GM19351 (cell line): ENCODE measurements at regions not wholly inside any gene's neighbourhood (a gene's known extent, or its start where the extent isn't known, plus 50 kb on each side); places are given as distances from the start of the nearest gene placed in this dataset.

ENCODE experiments used
- ATAC-seq: cut with Tn5 transposase; IDR thresholded peaks from one replicate; pipeline ENCODE4 v1.9.1; 2021; ENCODE audit warnings: mild to moderate bottlenecking, moderate library complexity; ENCODE audit not compliant: unreplicated experiment

GRCh38 chr18:61057443-61057842 lies 275.8 kb upstream of the CDH20 start:
- no peak for ATAC-seq

- ATAC-seq = no peak
Observed at GRCh38 chr18:61062258-61062657, 271.0 kb upstream of the CDH20 start.

GRCh38 chr18:61064911-61065310 lies 268.3 kb upstream of the CDH20 start:
- no peak for ATAC-seq

- ATAC-seq = no peak
Observed at GRCh38 chr18:61076986-61077385, 256.2 kb upstream of the CDH20 start.

GRCh38 chr18:61079714-61080113 lies 253.5 kb upstream of the CDH20 start:
- no peak for ATAC-seq

- no peak for ATAC-seq
Observed at GRCh38 chr18:61080954-61081528, 252.2 kb upstream of the CDH20 start.

- no peak for ATAC-seq
Observed at GRCh38 chr18:61082976-61083630, 250.1 kb upstream of the CDH20 start.

- ATAC-seq = no peak
Observed at GRCh38 chr18:61085036-61085435, 248.2 kb upstream of the CDH20 start.

- no peak for ATAC-seq
Observed at GRCh38 chr18:61085761-61086160, 247.5 kb upstream of the CDH20 start.

- ATAC-seq = no peak
Observed at GRCh38 chr18:61086657-61087056, 246.6 kb upstream of the CDH20 start.

- ATAC-seq = no peak
Observed at GRCh38 chr18:61091379-61091778, 241.9 kb upstream of the CDH20 start.

GRCh38 chr18:61093965-61094364 lies 239.3 kb upstream of the CDH20 start:
- ATAC-seq = no peak

GRCh38 chr18:61096226-61096625 lies 237.0 kb upstream of the CDH20 start:
- ATAC-seq = no peak

- no peak for ATAC-seq
Observed at GRCh38 chr18:61107113-61107512, 226.1 kb upstream of the CDH20 start.

- no peak for ATAC-seq
Observed at GRCh38 chr18:61108706-61109105, 224.5 kb upstream of the CDH20 start.

- ATAC-seq = no peak
Observed at GRCh38 chr18:61123309-61123708, 209.9 kb upstream of the CDH20 start.

- ATAC-seq = no peak
Observed at GRCh38 chr18:61127714-61128467, 205.3 kb upstream of the CDH20 start.

GRCh38 chr18:61129001-61129400 lies 204.2 kb upstream of the CDH20 start:
- ATAC-seq = no peak

- no peak for ATAC-seq
Observed at GRCh38 chr18:61132031-61132430, 201.2 kb upstream of the CDH20 start.

- no peak for ATAC-seq
Observed at GRCh38 chr18:61133783-61134182, 199.4 kb upstream of the CDH20 start.

- ATAC-seq = no peak
Observed at GRCh38 chr18:61136711-61137251, 196.4 kb upstream of the CDH20 start.

- no peak for ATAC-seq
Observed at GRCh38 chr18:61141691-61142090, 191.5 kb upstream of the CDH20 start.
